NCI-H526 treated with DMSO at 0.1 percent for 48 hours (cell line): ENCODE measurements at regions not wholly inside any gene's neighbourhood (a gene's known extent, or its start where the extent isn't known, plus 50 kb on each side); places are given as distances from the start of the nearest gene placed in this dataset.

ENCODE experiments used
- DNase-seq: peaks from one replicate; lab custom pipeline; 2025; lab: John Stamatoyannopoulos, UW

DNA sequence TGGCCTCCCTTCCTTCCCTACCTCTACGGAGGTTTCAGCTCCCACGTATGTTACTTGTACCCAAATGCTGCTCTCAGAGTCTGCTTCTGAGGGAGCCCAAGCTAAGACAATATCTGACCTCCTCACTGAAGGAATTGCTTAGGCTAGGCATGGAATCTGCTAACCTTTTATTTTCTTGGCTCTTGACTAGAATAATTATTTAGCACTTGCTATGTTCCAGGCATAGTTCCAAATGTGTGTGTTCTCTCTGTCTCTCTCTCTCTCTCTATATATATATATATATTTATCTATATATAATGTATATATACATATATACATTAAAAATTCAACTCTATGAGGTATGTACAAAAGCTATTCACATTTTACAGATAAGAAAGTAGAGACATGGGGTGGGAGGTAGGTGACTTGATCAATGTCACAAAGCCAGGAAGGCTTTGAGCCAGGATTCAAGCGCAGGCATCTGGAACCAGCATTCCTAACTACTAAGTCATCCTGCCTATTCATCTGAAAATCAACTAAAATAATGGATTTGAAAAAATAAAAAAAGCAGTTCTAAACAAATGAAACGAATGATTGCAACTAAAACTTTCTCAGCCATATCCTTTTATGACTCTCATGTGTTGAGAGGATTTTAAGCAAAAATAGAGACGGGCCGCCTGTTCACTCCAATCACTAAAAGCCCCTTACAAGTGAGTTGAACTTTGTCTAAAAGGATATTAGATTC is 189.7 kb upstream of the JAG1 start:
- no peak for DNase-seq

GRCh38 chr20:10864076-10864672 is 190.4 kb upstream of the JAG1 start:
- DNase-seq, result peak; percentile 12

GRCh38 chr20:10868299-10868698 is 194.5 kb upstream of the JAG1 start:
- DNase-seq, result no peak

DNA sequence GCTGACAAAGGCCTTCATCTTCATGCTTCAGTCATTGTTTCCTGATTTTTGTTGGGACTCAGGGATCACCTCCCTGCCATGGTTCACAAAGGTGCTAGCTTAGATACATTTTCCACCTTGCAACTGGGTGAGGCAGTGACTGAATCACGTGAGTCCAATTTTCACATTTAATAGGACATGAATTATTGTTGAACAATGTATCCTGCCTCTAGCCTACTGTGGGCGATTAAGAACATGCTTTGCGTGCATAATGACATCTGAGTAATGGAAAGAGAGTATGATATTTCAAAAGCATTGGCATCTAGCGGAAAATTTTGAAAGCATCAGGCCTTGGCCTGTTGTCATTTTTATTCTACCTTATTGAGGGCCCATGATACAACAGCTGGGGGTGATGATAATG is 199.2 kb upstream of the JAG1 start:
- DNase-seq, result no peak

DNA sequence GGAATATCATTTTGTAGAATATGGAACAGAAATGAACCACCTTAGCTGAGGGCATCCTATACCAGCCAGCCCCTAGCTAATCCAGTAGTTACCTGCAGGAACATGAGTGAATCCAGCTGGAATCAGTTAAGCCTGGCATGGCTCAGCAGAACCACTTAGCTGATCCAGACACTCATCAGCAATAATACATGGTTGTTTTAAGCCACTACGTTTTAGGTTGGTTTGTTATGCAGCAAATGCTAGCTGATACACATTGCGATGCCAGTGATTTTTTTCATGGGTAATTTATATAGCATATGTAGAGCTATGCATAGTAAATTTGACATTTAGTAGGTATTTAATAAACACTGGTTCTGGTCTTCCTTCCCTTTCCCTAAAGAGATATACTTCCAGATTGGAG is 201.9 kb upstream of the JAG1 start:
- DNase-seq, result no peak

- DNase-seq, result no peak
These were observed 202.8 kb upstream of the JAG1 start for GRCh38 chr20:10876558-10876957.

GRCh38 chr20:10877342-10877741 is 203.5 kb upstream of the JAG1 start:
- no peak for DNase-seq

GRCh38 chr20:10883166-10883565 is 209.4 kb upstream of the JAG1 start:
- DNase-seq, result no peak

DNA sequence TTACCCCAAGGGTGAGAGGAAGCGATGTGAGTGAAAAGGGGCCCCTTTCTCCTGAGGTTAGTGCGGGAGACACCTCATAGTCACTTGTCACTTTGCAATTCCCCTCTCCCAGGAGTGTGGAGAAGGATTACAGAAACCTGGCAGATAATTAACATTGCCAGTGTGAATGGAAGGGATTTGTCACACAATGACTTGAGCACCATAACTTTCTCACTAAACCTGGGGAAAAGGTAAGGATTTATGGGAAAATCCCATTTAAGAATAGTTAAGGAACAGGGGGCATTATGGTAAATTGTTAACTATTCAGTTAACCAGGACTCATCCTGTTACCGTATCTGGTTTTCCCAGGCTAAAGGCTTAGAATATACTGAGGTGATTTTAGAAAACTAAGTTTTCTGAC is 219.5 kb upstream of the JAG1 start:
- DNase-seq, result no peak

DNA sequence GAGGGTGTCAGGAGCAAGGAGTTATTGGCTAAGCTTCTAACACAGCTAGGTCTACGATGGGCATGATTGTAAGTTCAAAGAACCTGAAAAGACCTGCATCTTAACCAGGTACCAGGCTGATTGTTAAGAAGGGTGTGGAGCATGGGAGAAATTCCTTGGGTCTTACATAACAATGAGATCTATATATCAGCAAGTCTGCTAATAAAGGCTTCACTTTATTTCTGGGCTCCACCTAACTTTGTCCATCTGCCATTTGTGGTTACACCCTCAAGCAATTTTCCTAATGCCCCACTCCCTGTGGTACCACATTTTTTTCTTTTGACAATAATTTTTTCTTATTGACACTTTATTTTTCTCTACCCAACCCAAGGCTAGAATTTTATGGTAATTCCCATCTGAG is 223.5 kb upstream of the JAG1 start:
- DNase-seq, result no peak

DNA sequence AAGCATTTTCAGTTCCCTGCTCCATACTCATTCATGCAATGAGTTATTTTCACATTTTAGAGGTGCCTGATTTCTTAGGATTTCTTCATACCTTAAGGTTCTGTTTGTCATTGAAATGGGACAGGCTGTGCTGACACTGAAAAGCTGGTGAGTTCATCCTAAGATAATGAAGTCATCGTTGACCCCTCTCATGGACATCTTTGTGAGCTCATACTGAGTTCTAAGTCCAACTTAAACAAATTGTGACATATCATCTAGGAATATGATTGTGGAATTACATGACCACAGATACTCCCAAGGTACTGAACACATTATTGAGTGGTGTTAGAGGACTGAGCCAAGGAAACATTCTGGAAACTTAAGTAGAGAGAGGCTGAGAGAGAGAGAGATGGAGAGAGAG is 224.8 kb upstream of the JAG1 start:
- no peak for DNase-seq

- DNase-seq, result no peak
These were observed 228.4 kb upstream of the JAG1 start for GRCh38 chr20:10902174-10902573.

DNA sequence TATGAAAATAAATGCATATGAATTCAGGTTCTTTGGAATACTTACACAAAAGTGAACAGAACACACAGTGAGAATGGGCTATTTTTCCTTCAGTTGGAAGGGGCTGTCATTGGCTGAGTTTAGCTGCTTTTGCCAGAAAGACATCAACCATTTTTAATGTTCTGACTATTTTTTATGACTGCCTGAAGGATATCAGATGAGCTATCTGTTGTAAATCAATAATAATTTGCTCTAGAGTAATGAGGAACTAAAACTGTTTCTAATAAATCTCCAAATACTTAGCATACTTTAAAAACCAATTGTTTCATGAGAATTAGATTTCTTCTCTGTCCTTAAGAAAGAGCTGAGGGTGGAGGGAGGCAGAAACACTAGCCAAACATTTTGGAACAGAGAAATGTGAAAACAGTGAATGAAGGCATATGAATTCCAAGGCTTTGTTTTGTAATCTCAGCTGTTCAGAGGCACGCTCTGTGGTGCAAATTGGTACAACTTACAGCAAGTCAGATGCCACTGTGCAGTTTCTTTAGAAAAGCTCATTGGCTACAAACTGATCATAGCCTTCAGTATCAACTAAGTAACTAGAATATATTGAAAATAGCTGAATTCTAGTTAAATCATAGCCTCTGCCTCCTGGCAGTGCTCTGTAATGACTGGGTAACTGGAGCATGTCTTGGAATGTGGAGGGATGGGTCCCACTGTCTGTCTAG is 228.9 kb upstream of the JAG1 start:
- DNase-seq, result no peak

GRCh38 chr20:10906834-10907233 is 233.0 kb upstream of the JAG1 start:
- DNase-seq, result no peak

DNA sequence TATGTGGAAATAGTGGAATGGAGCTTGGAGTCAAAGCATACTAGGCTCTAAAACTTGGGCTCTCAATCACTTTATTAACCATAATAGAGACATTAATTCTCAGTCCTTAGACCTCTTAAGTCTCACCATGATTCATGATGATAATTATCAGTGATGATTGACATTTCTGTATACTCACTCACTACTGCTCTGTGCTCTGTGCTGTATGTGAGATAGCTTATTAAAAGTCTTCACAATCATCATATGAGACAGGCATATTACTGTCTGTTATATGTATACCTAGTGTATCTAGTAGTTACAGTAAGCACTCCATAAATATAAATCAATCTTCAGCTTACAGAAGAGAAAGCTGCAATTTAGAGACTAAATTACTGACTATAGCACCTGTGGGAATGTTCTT is 236.0 kb upstream of the JAG1 start:
- DNase-seq, result no peak

DNA sequence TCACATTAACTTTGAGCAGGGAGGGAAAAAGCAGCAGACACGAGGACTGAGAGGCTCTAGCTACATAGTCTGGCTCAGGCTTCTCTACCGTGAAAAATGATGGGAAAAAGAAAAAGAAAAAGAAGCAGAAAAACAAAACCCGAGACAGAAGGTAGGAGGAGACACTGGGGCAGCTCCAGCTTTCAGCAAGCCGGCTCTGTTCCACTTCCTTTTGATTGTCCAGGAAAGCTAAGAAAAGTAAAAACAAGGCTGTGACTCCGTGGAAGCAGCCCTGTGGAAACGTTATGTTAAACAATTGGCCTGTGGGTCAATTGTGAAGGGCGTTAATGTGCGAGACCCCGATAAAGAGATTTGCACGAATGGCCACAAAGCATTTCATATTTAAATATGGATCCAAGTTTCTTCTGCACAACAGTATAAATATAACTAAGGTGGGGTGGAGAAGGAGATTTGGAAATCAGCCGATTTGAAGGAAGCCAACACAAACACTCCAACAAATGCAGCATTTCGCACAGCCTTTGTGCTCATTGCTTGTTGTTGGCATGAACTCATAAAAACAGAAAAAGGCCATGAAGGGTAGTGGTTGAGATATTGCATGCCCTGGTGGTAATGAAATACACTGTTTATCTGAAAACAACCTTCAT is 236.9 kb upstream of the JAG1 start:
- DNase-seq, result no peak

DNA sequence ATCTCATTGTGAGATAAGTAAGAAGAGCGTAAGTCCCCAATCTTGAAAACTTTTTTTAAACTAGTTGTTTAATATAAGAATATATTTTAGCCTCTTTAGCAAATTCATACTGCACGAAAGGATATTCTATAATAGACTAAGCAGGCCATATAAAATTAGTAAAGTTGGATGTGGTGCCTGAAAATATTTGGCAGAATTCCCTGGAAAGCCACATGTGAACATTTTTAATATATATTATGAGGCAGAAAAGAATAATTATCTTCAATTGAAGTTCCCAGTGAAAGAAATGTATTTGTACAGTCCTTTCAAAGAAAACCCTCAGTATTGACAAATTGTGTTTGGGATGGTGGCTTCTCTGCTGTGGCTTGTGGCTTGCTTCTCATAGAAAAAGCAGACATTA is 237.5 kb upstream of the JAG1 start:
- DNase-seq, result no peak

- DNase-seq, result peak; percentile 96
These were observed 242.0 kb upstream of the JAG1 start for GRCh38 chr20:10915815-10916214.

- DNase-seq, result no peak
These were observed 242.5 kb upstream of the JAG1 start for GRCh38 chr20:10916312-10916711.

GRCh38 chr20:10917826-10918225 is 244.0 kb upstream of the JAG1 start:
- DNase-seq, result no peak

GRCh38 chr20:10919396-10920140 is 245.8 kb upstream of the JAG1 start:
- no peak for DNase-seq

- DNase-seq, result no peak
These were observed 246.6 kb upstream of the JAG1 start for GRCh38 chr20:10920396-10920795.
